DMS153 (cell line): ENCODE measurements at regions not wholly inside any gene's neighbourhood (a gene's known extent, or its start where the extent isn't known, plus 50 kb on each side); places are given as distances from the start of the nearest gene placed in this dataset.

Source experiments
- DNase-seq: peaks from one replicate; lab custom pipeline; 2025; lab: John Stamatoyannopoulos, UW

- DNase-seq, result no peak
Observed at GRCh38 chr22:49483281-49483870, 344.3 kb downstream of the BRD1 start.

- DNase-seq, result no peak
Observed at GRCh38 chr22:49482811-49483210, 344.9 kb downstream of the BRD1 start.

- no peak for DNase-seq
Observed at GRCh38 chr22:49481659-49482399, 345.8 kb downstream of the BRD1 start.

GRCh38 chr22:49480896-49481658, 346.6 kb downstream of the BRD1 start:
- no peak for DNase-seq

GRCh38 chr22:49480331-49480730, 347.3 kb downstream of the BRD1 start:
- DNase-seq, result no peak

GRCh38 chr22:49479566-49479965, 348.1 kb downstream of the BRD1 start:
- no peak for DNase-seq

- DNase-seq, result no peak
Observed at GRCh38 chr22:49476800-49477400, 350.8 kb downstream of the BRD1 start.

GRCh38 chr22:49476176-49476575, 351.5 kb downstream of the BRD1 start:
- DNase-seq, result no peak

- no peak for DNase-seq
Observed at GRCh38 chr22:49475253-49475652, 352.4 kb downstream of the BRD1 start.

GRCh38 chr22:49473286-49473685, 354.4 kb downstream of the BRD1 start:
- no peak for DNase-seq

- DNase-seq, result no peak
Observed at GRCh38 chr22:49470741-49471503, 356.8 kb downstream of the BRD1 start.

GRCh38 chr22:49469896-49470740, 357.6 kb downstream of the BRD1 start:
- no peak for DNase-seq

- no peak for DNase-seq
Observed at GRCh38 chr22:49468487-49469198, 359.0 kb downstream of the BRD1 start.

- no peak for DNase-seq
Observed at GRCh38 chr22:49466878-49467595, 360.6 kb downstream of the BRD1 start.

- DNase-seq, result peak; percentile 91
Observed at GRCh38 chr22:49464037-49464436, 363.6 kb downstream of the BRD1 start.

GRCh38 chr22:49462795-49463194, 364.9 kb downstream of the BRD1 start:
- no peak for DNase-seq

- DNase-seq, result no peak
Observed at GRCh38 chr22:49462291-49462690, 365.4 kb downstream of the BRD1 start.

GRCh38 chr22:49461674-49462073, 366.0 kb downstream of the BRD1 start:
- no peak for DNase-seq

- no peak for DNase-seq
Observed at GRCh38 chr22:49460592-49461281, 366.9 kb downstream of the BRD1 start.
